GM12864 (cell line): ENCODE measurements at regions not wholly inside any gene's neighbourhood (a gene's known extent, or its start where the extent isn't known, plus 50 kb on each side); places are given as distances from the start of the nearest gene placed in this dataset.

Source experiments
- DNase-seq: peaks from one replicate; pipeline ENCODE4 v3.0.0-alpha.2; 2011; ENCODE audit warnings: low read depth
- H3K4me3 ChIP-seq: 2 replicates; pipeline ENCODE4 v1.5.1; 2011; ENCODE audit warnings: mild to moderate bottlenecking, low read depth, low read length, control low read depth
- CTCF ChIP-seq: IDR thresholded peaks from 2 replicates; pipeline ENCODE4 v1.5.1; 2011; ENCODE audit warnings: low read depth, mild to moderate bottlenecking, moderate library complexity, low read length, control low read depth, inconsistent platforms; ENCODE audit errors: missing control alignments

DNA sequence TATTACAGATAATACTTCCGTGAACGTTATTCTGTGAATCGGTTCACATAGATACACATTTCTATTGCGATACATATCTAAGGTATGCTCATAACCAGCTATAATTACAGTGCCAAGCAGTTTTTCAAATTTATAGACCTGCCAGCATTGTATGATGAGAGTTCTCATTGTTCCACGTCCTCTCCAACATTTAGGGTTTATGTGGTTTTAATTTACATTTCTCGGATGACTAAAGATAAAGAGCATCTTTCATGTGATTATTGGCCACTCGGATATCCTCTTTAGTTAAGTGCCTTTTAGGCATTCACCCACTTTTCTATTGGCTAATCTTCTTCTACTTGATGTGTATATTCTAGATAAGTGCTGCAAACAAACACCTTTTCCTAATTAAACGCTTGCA is 134.7 kb upstream of the CCDC54 start:
- DNase-seq, result no peak
- no peak for TF ChIP-seq CTCF
- H3K4me3 ChIP-seq, result no peak overlapping the region

- no peak for TF ChIP-seq CTCF
- H3K4me3 ChIP-seq, result no peak overlapping the region
- DNase-seq, result no peak
Observed at GRCh38 chr3:107247116-107247515, 130.1 kb upstream of the CCDC54 start.

- TF ChIP-seq CTCF, result no peak
- no peak overlapping the region for H3K4me3 ChIP-seq
- DNase-seq, result no peak
Observed at GRCh38 chr3:107249132-107249531, 128.1 kb upstream of the CCDC54 start.

GRCh38 chr3:107250221-107250620 is 127.0 kb upstream of the CCDC54 start:
- DNase-seq, result no peak
- TF ChIP-seq CTCF, result no peak
- no peak overlapping the region for H3K4me3 ChIP-seq

- no peak for TF ChIP-seq CTCF
- no peak for DNase-seq
- no peak overlapping the region for H3K4me3 ChIP-seq
Observed at GRCh38 chr3:107251819-107252218, 125.4 kb upstream of the CCDC54 start.

- no peak for TF ChIP-seq CTCF
- no peak overlapping the region for H3K4me3 ChIP-seq
- DNase-seq, result no peak
Observed at GRCh38 chr3:107256963-107257362, 120.3 kb upstream of the CCDC54 start.

DNA sequence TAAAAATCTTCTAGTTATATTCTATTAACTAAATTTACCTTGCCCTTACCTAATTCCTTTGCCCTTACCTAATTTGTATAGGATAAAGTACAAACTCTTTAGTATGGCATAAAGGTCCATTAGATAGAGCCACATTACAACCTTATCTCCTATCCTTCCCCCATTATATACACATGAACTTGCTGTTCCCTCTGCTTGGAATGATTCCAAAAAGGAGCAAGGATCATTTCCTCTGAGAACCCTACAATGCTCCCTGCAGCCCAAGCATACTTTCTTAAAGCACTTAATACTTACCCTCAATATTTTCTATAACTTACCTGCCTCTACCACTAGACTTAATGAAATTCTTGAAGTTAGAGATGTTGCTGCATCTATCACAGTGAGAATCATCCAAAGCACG is 118.9 kb upstream of the CCDC54 start:
- no peak for DNase-seq
- no peak overlapping the region for H3K4me3 ChIP-seq
- no peak for TF ChIP-seq CTCF
